HCT116 (cell line): ENCODE measurements at regions not wholly inside any gene's neighbourhood (a gene's known extent, or its start where the extent isn't known, plus 50 kb on each side); places are given as distances from the start of the nearest gene placed in this dataset.

ENCODE experiments used
- ATAC-seq: fragments of 200-7000 bp; cut with Tn5 transposase; 2 replicates; pipeline ENCODE4 v1.9.1; 2020; ENCODE audit warnings: mild to moderate bottlenecking, moderate library complexity
- BruUV-seq: library from RNA; stranded (reverse); fragments of 400-500 nt; replicated peaks from 2 replicates; lab custom pipeline; 2021; lab: Mats Ljungman, UMichigan
- CTCF ChIA-PET: fragments of 300-600 bp; sonication (Branson Sonifier 250); formaldehyde crosslinking; loops from one replicate; lab custom pipeline; 2021; ENCODE audit warnings: antibody characterized with exemption; lab: Charles Lee
- POLR2A ChIA-PET: fragments of 300-600, 350-600 bp; sonication (Branson Sonifier 250); formaldehyde crosslinking; loops from one replicate; lab custom pipeline; 2021; ENCODE audit warnings: antibody characterized with exemption; lab: Charles Lee
- RAD21 ChIA-PET, 2 experiments: fragments of 300-600 bp; sonication (Branson Sonifier 250); formaldehyde crosslinking; loops; one replicate each; lab custom pipeline; 2023; ENCODE audit warnings: low total read pairs in 2 of 2; ENCODE audit not compliant: uncharacterized antibody in 2 of 2, unreplicated experiment in 2 of 2, low non-redundant PET in 1 of 2; lab: Charles Lee
- DNase-seq: peaks from one replicate; pipeline ENCODE4 v3.0.0-alpha.2; 2010; ENCODE audit warnings: low read depth, low spot score
- H2AFZ ChIP-seq: fragments of 200-600 bp; shearing (Covaris generic), sonication (generic); 2 replicates; pipeline ENCODE4 v1.6.1; 2017; ENCODE audit warnings: low read depth, mixed run types, mixed read lengths, antibody characterized with exemption, low read length; ENCODE audit not compliant: poor library complexity, severe bottlenecking
- H3K27ac ChIP-seq: 2 replicates; pipeline ENCODE4 v1.5.1; 2012; ENCODE audit warnings: low read depth, low read length
- H3K27me3 ChIP-seq: fragments of 200-600 bp; sonication (generic); 2 replicates; pipeline ENCODE4 v1.6.1; 2016; ENCODE audit warnings: mixed run types, low read length, mixed read lengths; ENCODE audit not compliant: insufficient read depth
- H3K36me3 ChIP-seq, 2 experiments: fragments of 200-500 bp in 1 of 2; fragments of 200-600 bp in 1 of 2; sonication (Bioruptor generic) in 1 of 2; sonication (generic) in 1 of 2; 2 replicates each; pipeline versions ENCODE4 v1.5.1 to v1.6.1; 2014 to 2016; ENCODE audit warnings: low read length in 2 of 2, inconsistent platforms in 1 of 2, mixed read lengths in 1 of 2, mixed run types in 1 of 2; ENCODE audit not compliant: insufficient read depth in 2 of 2, control insufficient read depth in 1 of 2
- H3K4me1 ChIP-seq, 2 experiments: fragments of 200-600 bp in 1 of 2; sonication (generic) in 1 of 2; 2 replicates each; pipeline versions ENCODE4 v1.5.1 to v1.6.1; 2012 to 2017; ENCODE audit warnings: low read length in 2 of 2, inconsistent platforms in 1 of 2, mild to moderate bottlenecking in 1 of 2, mixed read lengths in 1 of 2, mixed run types in 1 of 2, moderate library complexity in 1 of 2; ENCODE audit not compliant: insufficient read depth in 2 of 2, control insufficient read depth in 1 of 2
- H3K4me2 ChIP-seq: fragments of 200-600 bp; sonication (generic); 2 replicates; pipeline ENCODE4 v1.6.1; 2017; ENCODE audit warnings: mixed run types, low read length, mixed read lengths
- H3K4me3 ChIP-seq, 2 experiments: fragments of 200-600 bp in 1 of 2; sonication (generic) in 1 of 2; replicated peaks in 1 of 2; 2 replicates each; pipeline ENCODE4 v1.5.1; 2011 to 2016; ENCODE audit warnings: low read length in 2 of 2, control low read depth in 1 of 2, low read depth in 1 of 2, mild to moderate bottlenecking in 1 of 2, mixed read lengths in 1 of 2, mixed run types in 1 of 2
- H3K79me2 ChIP-seq: fragments of 200-600 bp; sonication (generic); 2 replicates; pipeline ENCODE4 v1.6.1; 2017; ENCODE audit warnings: mild to moderate bottlenecking, mixed run types, low read length, moderate library complexity, mixed read lengths; ENCODE audit not compliant: insufficient read depth
- H3K9ac ChIP-seq: fragments of 200-600 bp; sonication (generic); 2 replicates; pipeline ENCODE4 v1.6.1; 2016; ENCODE audit warnings: low read length, mixed read lengths
- H3K9me2 ChIP-seq: fragments of 200-600 bp; sonication (generic), shearing (Covaris generic); 2 replicates; pipeline ENCODE4 v1.6.1; 2017; ENCODE audit warnings: mixed run types, mild to moderate bottlenecking, moderate library complexity; ENCODE audit not compliant: insufficient read depth
- H3K9me3 ChIP-seq, 2 experiments: fragments of 200-500 bp in 1 of 2; fragments of 200-600 bp in 1 of 2; sonication (Bioruptor generic) in 1 of 2; sonication (generic) in 1 of 2; 2 replicates each; pipeline ENCODE4 v1.6.1; 2014 to 2017; ENCODE audit warnings: low read length in 2 of 2, mixed read lengths in 2 of 2, inconsistent platforms in 1 of 2, low read depth in 1 of 2, mild to moderate bottlenecking in 1 of 2, mixed run types in 1 of 2, moderate library complexity in 1 of 2; ENCODE audit not compliant: control insufficient read depth in 1 of 2, insufficient read depth in 1 of 2
- H4K20me1 ChIP-seq: fragments of 200-600 bp; sonication (generic), shearing (Covaris generic); 2 replicates; pipeline ENCODE4 v1.6.1; 2017; ENCODE audit warnings: mixed run types, mild to moderate bottlenecking, moderate library complexity; ENCODE audit not compliant: insufficient read depth
- CBX3 ChIP-seq: IDR thresholded peaks from 2 replicates; pipeline ENCODE4 v1.6.1; 2012; ENCODE audit warnings: low read depth
- CTCF ChIP-seq, 3 experiments: fragments of 200-600 bp in 1 of 3; sonication (generic) in 1 of 3; IDR thresholded peaks in 2 of 3; conservative IDR thresholded peaks in 1 of 3; 2 replicates each; pipeline ENCODE4 v1.5.1; 2012 to 2017; ENCODE audit warnings: low read depth in 2 of 3, low read length in 2 of 3, antibody characterized with exemption in 1 of 3, borderline replicate concordance in 1 of 3, control low read depth in 1 of 3, mild to moderate bottlenecking in 1 of 3, mixed read lengths in 1 of 3, mixed run types in 1 of 3, moderate library complexity in 1 of 3; ENCODE audit not compliant: insufficient read depth in 1 of 3
- EGR1 ChIP-seq: IDR thresholded peaks from 2 replicates; pipeline ENCODE4 v1.6.1; 2012; ENCODE audit warnings: low read depth
- EZH2 ChIP-seq: fragments of 200-600 bp; sonication (generic); IDR thresholded peaks from 2 replicates; pipeline ENCODE4 v1.6.1; 2017; ENCODE audit warnings: antibody characterized with exemption, mixed run types
- EZH2phosphoT487 ChIP-seq: fragments of 200-600 bp; IDR thresholded peaks from 2 replicates; pipeline ENCODE4 v1.6.1; 2018; ENCODE audit warnings: antibody characterized with exemption, borderline replicate concordance
- FOSL1 ChIP-seq: IDR thresholded peaks from 2 replicates; pipeline ENCODE4 v1.6.1; 2012; ENCODE audit warnings: low read depth
- MAX ChIP-seq: IDR thresholded peaks from 2 replicates; pipeline ENCODE4 v1.6.1; 2012
- POLR2A ChIP-seq: IDR thresholded peaks from 2 replicates; pipeline ENCODE4 v1.7.0; 2011; ENCODE audit warnings: borderline replicate concordance; ENCODE audit not compliant: insufficient read depth, insufficient read length; ENCODE audit errors: extremely low read depth
- POLR2AphosphoS5 ChIP-seq: IDR thresholded peaks from 2 replicates; pipeline ENCODE4 v1.6.1; 2011; ENCODE audit warnings: mild to moderate bottlenecking, low read depth, low read length, moderate library complexity
- RAD21 ChIP-seq: IDR thresholded peaks from 2 replicates; pipeline ENCODE4 v1.6.1; 2012; ENCODE audit warnings: low read depth, mild to moderate bottlenecking
- REST ChIP-seq: IDR thresholded peaks from 2 replicates; pipeline ENCODE4 v1.6.1; 2012; ENCODE audit warnings: low read depth
- SIN3A ChIP-seq: IDR thresholded peaks from 2 replicates; pipeline ENCODE4 v1.6.1; 2012; ENCODE audit warnings: low read depth
- SP1 ChIP-seq: IDR thresholded peaks from 2 replicates; pipeline ENCODE4 v1.6.1; 2012; ENCODE audit warnings: low read depth
- SRF ChIP-seq: IDR thresholded peaks from 2 replicates; pipeline ENCODE4 v1.6.1; 2012; ENCODE audit warnings: low read depth
- TCF7L2 ChIP-seq: IDR thresholded peaks from 2 replicates; pipeline ENCODE4 v1.7.0; 2011; ENCODE audit warnings: borderline replicate concordance, inconsistent platforms; ENCODE audit not compliant: insufficient read depth, insufficient read length; ENCODE audit errors: extremely low read depth
- ZBTB33 ChIP-seq: IDR thresholded peaks from 2 replicates; pipeline ENCODE4 v1.6.1; 2011; ENCODE audit warnings: mild to moderate bottlenecking, low read length, moderate library complexity; ENCODE audit not compliant: insufficient replicate concordance; ENCODE audit errors: extremely low read depth
- intact Hi-C: fragments of 100-400 bp; cut with micrococcal nuclease; formaldehyde crosslinking; loops from 2 replicates; pipeline ENCODE4 v1.10.0; 2022

- Histone ChIP-seq H3K4me2 (no peak overlapping the region), H3K9ac (no peak overlapping the region), H2AFZ (no peak overlapping the region), H3K79me2 (no peaks in the 10 kb centered on the region), H3K27me3 (no peaks in the 10 kb centered on the region), H3K27ac (no peak overlapping the region), H3K4me3 (no peak overlapping the region), H3K36me3 (no peaks in the 10 kb centered on the region), H4K20me1 (no peaks in the 10 kb centered on the region), H3K4me1 (no peaks in the 10 kb centered on the region), H3K9me3 (no peaks in the 10 kb centered on the region), H3K9me2 (no peaks in the 10 kb centered on the region)
- ChIA-PET RAD21 (no interaction called here), CTCF (no interaction called here), POLR2A (no interaction called here)
- DNase-seq: no peak
- ATAC-seq: no peak
- no peak for TF ChIP-seq REST
- TF ChIP-seq SRF: no peak
- TF ChIP-seq POLR2A: no peak
- TF ChIP-seq EZH2phosphoT487: no peak
- TF ChIP-seq CTCF (IDR thresholded peaks at IDR 0.05 in 2 of 3, conservative IDR thresholded peaks at IDR 0.05 in 1 of 3; ENCODE audit: borderline replicate concordance in 1 of 3, insufficient read depth in 1 of 3, low read depth in 2 of 3, low read length in 2 of 3): no peak
- TF ChIP-seq FOSL1: no peak
- TF ChIP-seq ZBTB33: no peak
- no peak for TF ChIP-seq CBX3
- TF ChIP-seq SIN3A: no peak
- TF ChIP-seq SP1: no peak
- no peak for TF ChIP-seq POLR2AphosphoS5
- TF ChIP-seq TCF7L2: no peak
- TF ChIP-seq RAD21: no peak
- TF ChIP-seq MAX: no peak
- TF ChIP-seq EZH2: no peak
- TF ChIP-seq EGR1: no peak
- intact Hi-C loops: no loop called here
- no TSS peak for BruUV-seq
Observed at GRCh38 chr12:47348206-47348605, 268.4 kb upstream of the AMIGO2 start.
